D721Med (cell line): ENCODE measurements at regions not wholly inside any gene's neighbourhood (a gene's known extent, or its start where the extent isn't known, plus 50 kb on each side); places are given as distances from the start of the nearest gene placed in this dataset.

Source experiments
- DNase-seq: peaks from one replicate; pipeline ENCODE4 v3.0.0; 2011; ENCODE audit warnings: low spot score; ENCODE audit not compliant: insufficient read length
- FAIRE-seq: peaks from 2 replicates; lab custom pipeline; 2011; peaks lifted over from hg19 to GRCh38; lab: Jason Lieb, UNC
- CTCF ChIP-seq: IDR thresholded peaks from 2 replicates; pipeline ENCODE4 v1.5.1; 2012; ENCODE audit warnings: mild to moderate bottlenecking, control low read depth; ENCODE audit not compliant: insufficient read depth; ENCODE audit errors: missing control alignments

GRCh38 chr9:79977510-79978197 lies 405.9 kb downstream of the TLE4 start:
- no peak for TF ChIP-seq CTCF
- FAIRE-seq = no peak

GRCh38 chr9:79977074-79977435 lies 405.3 kb downstream of the TLE4 start:
- no peak for FAIRE-seq
- TF ChIP-seq CTCF = no peak
- no peak for DNase-seq

More at GRCh38 chr9:79977510-79978197, 405.9 kb downstream of the TLE4 start:
- DNase-seq = no peak

DNA sequence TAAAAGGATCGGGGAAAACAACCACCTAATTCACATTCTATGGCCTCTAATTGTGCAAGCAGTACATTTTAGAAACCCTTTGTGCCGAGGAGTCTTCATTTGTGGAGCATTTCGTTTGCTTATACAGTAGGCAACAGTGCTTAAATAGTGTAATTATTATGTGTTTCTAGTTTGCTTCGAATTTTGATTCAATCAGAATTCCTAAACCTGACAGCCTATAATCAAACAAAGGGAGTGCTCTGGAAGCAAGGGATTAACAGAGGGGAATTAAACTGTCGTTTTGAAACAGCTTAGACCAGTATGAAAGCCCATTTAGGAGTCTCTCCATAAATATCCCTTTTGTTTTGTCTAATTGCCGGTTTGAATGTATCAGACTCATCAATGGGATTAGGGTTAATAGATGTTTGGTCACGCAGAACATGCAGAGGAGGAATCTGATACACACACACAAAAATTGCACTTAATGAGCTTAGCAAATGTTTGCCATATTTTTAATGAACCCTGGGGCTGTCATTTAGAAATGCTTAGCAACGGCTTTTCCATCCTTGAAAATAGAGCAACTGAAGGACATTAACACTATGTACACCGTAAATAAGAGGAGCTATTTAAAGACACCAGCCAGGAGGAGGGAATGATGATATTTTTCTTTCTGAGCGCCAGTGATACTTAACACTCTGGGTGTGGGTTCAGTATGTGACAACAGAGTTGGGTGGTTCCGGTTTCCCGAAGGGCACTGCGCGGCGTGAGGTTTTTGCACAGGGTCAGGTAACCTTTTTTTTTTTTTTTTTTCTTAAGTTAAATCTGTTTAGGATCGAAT lies 404.7 kb downstream of the TLE4 start:
- FAIRE-seq = peak; percentile 86
- no peak for TF ChIP-seq CTCF
- peak; percentile 53 for DNase-seq

GRCh38 chr9:79975621-79976256 lies 404.0 kb downstream of the TLE4 start:
- no peak for FAIRE-seq
- no peak for TF ChIP-seq CTCF
- no peak for DNase-seq

- FAIRE-seq (no peak), DNase-seq (no peak)
- TF ChIP-seq CTCF = no peak
These were observed 403.1 kb downstream of the TLE4 start for GRCh38 chr9:79974806-79975422.

- no peak for TF ChIP-seq CTCF
- DNase-seq = no peak
- FAIRE-seq = no peak
These were observed 401.9 kb downstream of the TLE4 start for GRCh38 chr9:79973627-79974026.
